Skeletal muscle satellite cell (primary cell): ENCODE measurements at regions not wholly inside any gene's neighbourhood (a gene's known extent, or its start where the extent isn't known, plus 50 kb on each side); places are given as distances from the start of the nearest gene placed in this dataset.

Experiments used
- H3K27me3 ChIP-seq: 2 replicates; pipeline ENCODE4 v1.7.0; 2013; ENCODE audit warnings: low read length; ENCODE audit not compliant: control insufficient read depth, insufficient read depth
- H3K36me3 ChIP-seq: 2 replicates; pipeline ENCODE4 v1.7.0; 2013; ENCODE audit warnings: mild to moderate bottlenecking, control low read depth, low read length; ENCODE audit not compliant: insufficient read depth
- H3K4me1 ChIP-seq: 2 replicates; pipeline ENCODE4 v1.7.0; 2013; ENCODE audit warnings: low read length; ENCODE audit not compliant: control insufficient read depth, insufficient read depth
- H3K4me2 ChIP-seq: 2 replicates; pipeline ENCODE4 v1.7.0; 2013; ENCODE audit warnings: mild to moderate bottlenecking, low read length
- H3K4me3 ChIP-seq: 2 replicates; pipeline ENCODE4 v1.7.0; 2013; ENCODE audit warnings: low read length
- H3K9ac ChIP-seq: 2 replicates; pipeline ENCODE4 v1.7.0; 2013; ENCODE audit warnings: mild to moderate bottlenecking, low read depth, low read length, moderate library complexity
- H3K9me3 ChIP-seq: replicated peaks from 2 replicates; pipeline ENCODE4 v1.7.0; 2013; ENCODE audit warnings: mild to moderate bottlenecking, control low read depth, low read length

- no peaks in the 10 kb centered on the region for H3K36me3 ChIP-seq
- peaks cover 6% of the 10 kb centered on the region for H3K4me1 ChIP-seq
- no peaks in the 10 kb centered on the region for H3K9me3 ChIP-seq
- no peaks in the 10 kb centered on the region for H3K27me3 ChIP-seq
- H3K9ac ChIP-seq = no peak overlapping the region
- H3K4me3 ChIP-seq = no peak overlapping the region
- H3K4me2 ChIP-seq = no peak overlapping the region
Observed at GRCh38 chr2:167491788-167492187, 603.5 kb downstream of the XIRP2 start.

DNA sequence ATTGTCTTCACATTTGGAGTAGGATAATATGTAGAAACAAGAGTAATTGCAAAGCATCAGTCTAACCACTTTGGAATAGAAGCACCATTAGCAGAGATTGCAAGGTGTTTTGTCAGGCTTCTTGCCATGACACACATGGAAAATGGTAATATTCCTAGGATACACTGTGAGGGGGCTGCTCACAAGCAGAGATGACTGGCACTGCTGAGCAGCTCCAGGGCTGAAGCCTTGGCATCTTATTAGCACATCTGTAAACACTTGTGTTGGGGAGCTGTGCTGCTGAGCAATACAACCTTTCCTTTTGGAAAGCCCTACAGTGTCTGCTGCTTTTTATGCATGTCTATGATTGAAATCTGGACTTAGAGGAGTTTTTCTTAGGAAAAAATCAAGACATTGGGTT is 602.2 kb downstream of the XIRP2 start:
- Histone ChIP-seq H3K36me3 (no peaks in the 10 kb centered on the region), H3K27me3 (no peaks in the 10 kb centered on the region), H3K4me3 (no peak overlapping the region), H3K4me2 (no peak overlapping the region), H3K9ac (no peak overlapping the region), H3K9me3 (no peaks in the 10 kb centered on the region), H3K4me1 (peaks cover 6% of the 10 kb centered on the region)

- H3K4me2 ChIP-seq = no peak overlapping the region
- peaks cover 1% of the 10 kb centered on the region for H3K4me1 ChIP-seq
- no peak overlapping the region for H3K9ac ChIP-seq
- H3K4me3 ChIP-seq = no peak overlapping the region
- H3K27me3 ChIP-seq = no peaks in the 10 kb centered on the region
- no peaks in the 10 kb centered on the region for H3K36me3 ChIP-seq
- no peaks in the 10 kb centered on the region for H3K9me3 ChIP-seq
Observed at GRCh38 chr2:167489325-167489724, 601.0 kb downstream of the XIRP2 start.

DNA sequence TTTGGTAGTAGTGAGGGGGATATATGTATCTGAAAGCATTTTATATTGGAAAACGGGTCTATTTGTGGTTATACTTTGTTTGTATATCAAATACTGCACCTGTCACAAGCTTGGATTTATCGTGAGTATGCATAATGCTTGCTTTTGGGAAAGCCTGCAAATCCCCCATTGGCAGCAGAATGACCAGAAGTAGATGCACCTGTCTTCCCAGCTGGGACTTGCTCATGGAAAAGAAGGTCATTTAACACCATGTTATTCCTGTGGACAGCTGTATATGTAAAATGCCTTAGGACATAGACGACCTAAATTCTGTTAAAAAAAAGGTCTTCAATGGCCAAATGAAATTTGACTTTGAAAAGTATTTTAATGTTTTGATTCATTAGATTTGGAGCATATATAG is 599.4 kb downstream of the XIRP2 start:
- no peaks in the 10 kb centered on the region for H3K36me3 ChIP-seq
- no peak overlapping the region for H3K4me2 ChIP-seq
- no peak overlapping the region for H3K4me3 ChIP-seq
- H3K9ac ChIP-seq = no peak overlapping the region
- H3K27me3 ChIP-seq = no peaks in the 10 kb centered on the region
- no peaks in the 10 kb centered on the region for H3K4me1 ChIP-seq
- H3K9me3 ChIP-seq = no peaks in the 10 kb centered on the region

- no peak overlapping the region for H3K4me2 ChIP-seq
- H3K9me3 ChIP-seq = no peaks in the 10 kb centered on the region
- H3K36me3 ChIP-seq = no peaks in the 10 kb centered on the region
- H3K4me3 ChIP-seq = no peak overlapping the region
- no peaks in the 10 kb centered on the region for H3K4me1 ChIP-seq
- no peaks in the 10 kb centered on the region for H3K27me3 ChIP-seq
- H3K9ac ChIP-seq = no peak overlapping the region
Observed at GRCh38 chr2:167484875-167485274, 596.6 kb downstream of the XIRP2 start.

DNA sequence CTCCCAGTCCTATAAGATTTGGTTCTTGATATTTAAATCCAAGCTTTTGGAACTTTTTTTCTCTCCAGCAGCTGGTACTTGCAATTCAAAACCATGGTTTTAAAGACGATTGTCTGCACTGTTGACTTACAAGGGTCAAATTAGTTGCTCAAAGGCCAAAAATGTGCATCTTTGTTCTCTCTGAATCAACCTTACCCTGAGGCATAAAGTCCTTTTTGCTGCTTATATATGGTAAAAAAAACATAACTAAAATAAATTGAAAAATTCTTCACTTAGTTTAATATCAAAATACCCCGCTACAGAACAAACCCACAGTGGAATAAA is 592.7 kb downstream of the XIRP2 start:
- Histone ChIP-seq H3K36me3 (no peaks in the 10 kb centered on the region), H3K9ac (no peak overlapping the region), H3K9me3 (no peaks in the 10 kb centered on the region), H3K27me3 (no peaks in the 10 kb centered on the region), H3K4me1 (no peaks in the 10 kb centered on the region), H3K4me2 (peak overlapping the region; percentile 58), H3K4me3 (no peak overlapping the region)

DNA sequence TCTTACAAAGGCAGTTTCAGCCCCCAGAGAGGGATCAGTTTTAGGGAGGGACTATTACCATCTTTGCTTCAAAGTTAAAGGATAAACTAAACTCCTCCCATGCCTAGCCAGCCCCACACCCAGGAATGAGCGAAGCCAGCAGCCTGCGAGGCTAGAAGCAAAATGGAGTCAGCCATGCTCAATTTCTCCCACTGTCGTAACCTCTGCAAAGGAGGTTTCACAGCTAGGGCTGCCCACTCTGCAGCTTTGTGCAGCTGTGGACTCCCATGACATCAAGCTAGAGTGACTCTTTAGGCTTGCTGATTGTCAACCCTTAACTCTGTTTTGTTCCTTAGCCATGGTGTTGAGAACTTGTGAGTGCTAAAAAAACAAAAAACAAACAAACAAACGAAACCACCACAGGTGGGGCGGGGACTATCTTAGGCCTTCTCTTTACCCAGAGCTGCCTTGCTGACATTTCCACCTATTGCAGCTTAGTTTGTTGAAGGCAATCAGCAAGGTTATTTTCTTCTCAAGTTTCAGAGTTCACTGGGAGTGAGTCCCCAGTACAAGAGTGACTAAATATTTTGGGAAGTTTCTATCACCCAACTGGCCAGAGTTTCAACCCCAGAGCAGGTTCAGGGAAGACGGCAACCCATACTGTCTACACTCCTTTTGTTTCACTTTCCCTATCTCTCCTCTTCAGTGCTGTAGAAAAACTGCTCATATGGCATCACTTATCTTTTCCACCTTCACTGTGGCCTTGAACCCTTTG is 592.1 kb downstream of the XIRP2 start:
- Histone ChIP-seq H3K4me2 (peak overlapping the region; percentile 58), H3K36me3 (no peaks in the 10 kb centered on the region), H3K4me1 (no peaks in the 10 kb centered on the region), H3K9ac (no peak overlapping the region), H3K9me3 (no peaks in the 10 kb centered on the region), H3K27me3 (no peaks in the 10 kb centered on the region), H3K4me3 (no peak overlapping the region)

- Histone ChIP-seq H3K4me3 (no peak overlapping the region), H3K4me1 (no peaks in the 10 kb centered on the region), H3K9me3 (no peaks in the 10 kb centered on the region), H3K36me3 (no peaks in the 10 kb centered on the region), H3K27me3 (no peaks in the 10 kb centered on the region), H3K9ac (no peak overlapping the region), H3K4me2 (no peak overlapping the region)
Observed at GRCh38 chr2:167478196-167478595, 589.9 kb downstream of the XIRP2 start.

GRCh38 chr2:167475791-167476190 is 587.5 kb downstream of the XIRP2 start:
- H3K4me2 ChIP-seq = no peak overlapping the region
- no peak overlapping the region for H3K9ac ChIP-seq
- H3K9me3 ChIP-seq = no peaks in the 10 kb centered on the region
- H3K4me1 ChIP-seq = no peaks in the 10 kb centered on the region
- H3K36me3 ChIP-seq = no peaks in the 10 kb centered on the region
- no peaks in the 10 kb centered on the region for H3K27me3 ChIP-seq
- no peak overlapping the region for H3K4me3 ChIP-seq

DNA sequence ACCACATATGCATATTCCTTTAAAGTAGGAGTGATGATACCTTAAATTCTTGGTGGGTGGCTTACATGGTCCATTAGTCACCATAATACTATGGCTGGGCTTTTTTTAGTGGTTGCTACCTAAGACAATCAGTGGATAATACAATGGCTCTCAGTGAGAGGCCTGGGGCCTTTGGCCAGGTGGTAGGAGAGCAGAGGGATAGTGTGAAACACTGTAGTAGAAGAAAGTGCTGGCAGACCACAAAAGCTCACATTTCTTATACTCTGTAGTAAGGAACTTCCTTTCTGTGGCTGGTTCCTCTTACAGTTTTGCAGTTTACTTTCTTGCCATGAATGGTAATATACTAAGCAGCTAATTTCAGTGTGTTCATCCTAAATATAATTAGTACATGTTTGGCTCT is 583.5 kb downstream of the XIRP2 start:
- Histone ChIP-seq H3K4me2 (no peak overlapping the region), H3K27me3 (no peaks in the 10 kb centered on the region), H3K4me3 (no peak overlapping the region), H3K36me3 (no peaks in the 10 kb centered on the region), H3K9ac (no peak overlapping the region), H3K4me1 (no peaks in the 10 kb centered on the region), H3K9me3 (no peaks in the 10 kb centered on the region)

DNA sequence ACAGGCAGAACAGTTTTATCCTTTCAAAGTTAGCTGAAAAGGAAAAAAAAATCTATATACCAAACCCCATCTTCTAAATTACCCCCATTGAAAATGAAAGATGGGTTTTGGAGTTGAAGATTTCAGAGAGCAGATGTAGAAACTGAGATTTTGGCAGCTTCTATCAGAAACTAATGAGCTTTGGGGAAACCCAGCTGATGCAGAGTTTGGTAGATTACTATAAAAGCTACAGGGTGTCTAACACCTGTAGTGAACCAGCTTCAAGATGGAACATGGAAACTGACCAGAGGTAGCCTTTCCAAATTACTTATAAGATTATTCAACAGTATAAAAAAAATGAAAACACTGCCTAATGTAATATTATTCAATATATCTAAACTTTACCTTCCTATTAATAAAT is 583.1 kb downstream of the XIRP2 start:
- Histone ChIP-seq H3K36me3 (no peaks in the 10 kb centered on the region), H3K4me3 (no peak overlapping the region), H3K9ac (no peak overlapping the region), H3K9me3 (no peaks in the 10 kb centered on the region), H3K4me2 (no peak overlapping the region), H3K27me3 (no peaks in the 10 kb centered on the region), H3K4me1 (no peaks in the 10 kb centered on the region)

- no peak overlapping the region for H3K4me2 ChIP-seq
- H3K9me3 ChIP-seq = no peaks in the 10 kb centered on the region
- H3K4me1 ChIP-seq = no peaks in the 10 kb centered on the region
- H3K9ac ChIP-seq = no peak overlapping the region
- H3K4me3 ChIP-seq = no peak overlapping the region
- H3K36me3 ChIP-seq = no peaks in the 10 kb centered on the region
- H3K27me3 ChIP-seq = no peaks in the 10 kb centered on the region
Observed at GRCh38 chr2:167462379-167462778, 574.1 kb downstream of the XIRP2 start.
